ENCODE measurements at regions not wholly inside any gene's neighbourhood (a gene's known extent, or its start where the extent isn't known, plus 50 kb on each side); places are given as distances from the start of the nearest gene placed in this dataset.
"Not testable (repeated sequence)": the region's sequence is repeated elsewhere in the genome, so short reads cannot be mapped to it uniquely, and the experiment has no call there.

DNA sequence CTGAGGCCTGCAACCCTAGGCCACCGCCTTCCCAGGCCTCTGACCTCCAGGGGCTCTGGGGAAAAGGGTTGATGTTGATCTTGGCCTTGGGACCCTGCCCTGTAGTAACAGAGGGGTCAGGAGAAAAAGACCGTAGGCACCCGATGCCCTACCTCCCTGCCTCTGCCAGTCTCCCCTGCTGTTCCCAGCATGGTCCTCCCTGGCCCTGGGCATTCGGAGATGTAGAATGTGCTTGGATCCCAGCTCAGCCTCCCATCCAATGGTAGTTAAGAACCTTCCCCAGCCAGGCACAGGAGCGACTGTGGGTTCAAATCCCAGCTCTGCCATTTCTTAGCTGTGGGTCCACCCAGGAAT lies 72.0 kb upstream of the TARDBP start:
- DNase-seq (ENCODE audit: low read depth in 2 of 2), result no peak

DNA sequence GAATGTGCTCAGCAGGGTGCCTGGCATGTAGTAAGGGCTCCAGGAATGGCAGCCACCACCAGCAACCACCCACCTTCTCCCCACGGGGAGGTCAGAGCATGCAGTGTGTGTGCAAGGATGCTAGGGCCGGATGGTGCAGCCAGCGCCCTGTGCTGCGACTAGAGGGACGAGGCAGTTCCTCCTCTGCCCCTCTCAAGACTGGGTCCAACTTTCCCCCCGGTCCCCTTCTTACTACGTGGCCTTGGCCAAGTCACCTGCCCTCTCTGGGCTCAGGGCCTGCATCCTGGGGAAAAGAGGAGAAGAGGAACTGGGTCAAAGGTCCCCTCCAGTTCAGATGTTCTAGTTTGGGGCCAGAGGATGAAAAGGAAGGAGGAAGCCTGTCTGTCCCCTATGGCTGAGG lies 71.6 kb upstream of the TARDBP start:
- DNase-seq (ENCODE audit: low read depth in 2 of 2), result no peak

DNA sequence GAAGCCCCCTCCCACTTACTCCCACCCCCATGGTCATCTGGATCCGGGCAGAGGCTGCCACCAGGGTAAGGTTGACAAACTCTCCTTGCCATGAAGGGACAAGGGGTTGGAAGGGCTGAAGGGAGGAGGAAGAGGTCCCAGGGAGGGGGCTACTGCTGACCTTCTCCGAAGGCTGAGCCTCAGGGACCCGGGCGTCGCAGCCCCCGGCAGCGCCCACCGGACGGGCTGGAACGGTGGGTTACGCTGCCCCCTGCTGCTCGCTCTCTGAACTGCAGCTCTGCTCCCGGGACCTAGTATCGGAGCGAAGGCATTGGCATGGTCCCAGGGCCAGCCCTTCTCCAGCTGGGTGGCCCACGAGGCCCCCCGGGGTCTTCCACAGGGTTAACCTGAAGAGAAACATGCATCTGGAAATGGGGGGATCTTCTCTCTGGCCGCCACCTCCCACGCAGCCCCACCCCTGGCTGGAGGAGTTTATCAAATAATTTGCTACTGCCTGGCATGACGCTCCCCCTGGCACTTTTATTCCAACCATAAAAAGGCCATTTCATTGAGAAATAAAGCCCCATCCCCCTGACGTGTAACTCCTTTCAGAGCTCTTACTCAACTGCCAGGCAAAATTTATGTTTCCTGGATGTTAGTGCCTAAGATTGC lies 70.4 kb upstream of the TARDBP start:
- peak; percentile 32 to 34 for DNase-seq (ENCODE audit: low read depth in 2 of 2)

DNA sequence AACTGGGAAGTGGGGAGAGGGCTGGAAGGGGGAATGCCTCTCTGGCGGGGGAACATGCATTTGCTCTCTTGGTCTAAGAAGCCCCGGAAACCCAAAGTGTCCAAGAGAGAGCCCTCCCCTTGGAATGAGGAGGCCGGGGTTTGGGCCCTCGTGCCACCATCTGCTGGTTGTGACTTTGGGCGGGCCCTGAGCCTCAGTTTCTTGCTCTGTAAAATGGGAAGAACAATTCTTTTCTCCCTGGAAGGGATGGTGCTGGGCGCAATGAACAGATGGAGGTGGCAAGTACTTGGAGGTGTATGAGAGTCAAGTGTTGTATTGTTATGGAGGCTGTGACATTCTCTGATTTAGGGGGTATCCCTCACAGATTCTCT lies 69.9 kb upstream of the TARDBP start:
- no peak for DNase-seq (ENCODE audit: low read depth in 2 of 2)

DNA sequence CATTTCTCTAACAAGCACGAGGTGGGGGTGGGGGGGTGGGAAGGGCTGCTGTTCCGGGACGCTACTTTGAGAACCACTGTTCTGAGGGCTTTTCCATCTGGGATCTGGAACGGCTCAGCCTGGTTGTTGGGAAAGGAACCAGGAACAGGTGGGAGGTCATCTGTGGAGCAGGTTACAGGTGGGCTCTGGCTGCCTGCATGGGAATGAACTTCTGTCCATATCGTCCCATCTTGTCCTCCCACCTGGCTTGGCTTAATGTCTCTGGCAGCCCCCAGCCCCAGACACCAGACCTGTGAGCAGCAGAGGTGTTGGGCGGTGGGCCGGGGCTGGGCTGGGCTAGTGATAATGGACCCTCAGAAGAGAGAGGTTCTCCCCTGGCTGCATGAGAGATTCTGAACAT lies 69.4 kb upstream of the TARDBP start:
- DNase-seq (ENCODE audit: low read depth in 2 of 2), result no peak

DNA sequence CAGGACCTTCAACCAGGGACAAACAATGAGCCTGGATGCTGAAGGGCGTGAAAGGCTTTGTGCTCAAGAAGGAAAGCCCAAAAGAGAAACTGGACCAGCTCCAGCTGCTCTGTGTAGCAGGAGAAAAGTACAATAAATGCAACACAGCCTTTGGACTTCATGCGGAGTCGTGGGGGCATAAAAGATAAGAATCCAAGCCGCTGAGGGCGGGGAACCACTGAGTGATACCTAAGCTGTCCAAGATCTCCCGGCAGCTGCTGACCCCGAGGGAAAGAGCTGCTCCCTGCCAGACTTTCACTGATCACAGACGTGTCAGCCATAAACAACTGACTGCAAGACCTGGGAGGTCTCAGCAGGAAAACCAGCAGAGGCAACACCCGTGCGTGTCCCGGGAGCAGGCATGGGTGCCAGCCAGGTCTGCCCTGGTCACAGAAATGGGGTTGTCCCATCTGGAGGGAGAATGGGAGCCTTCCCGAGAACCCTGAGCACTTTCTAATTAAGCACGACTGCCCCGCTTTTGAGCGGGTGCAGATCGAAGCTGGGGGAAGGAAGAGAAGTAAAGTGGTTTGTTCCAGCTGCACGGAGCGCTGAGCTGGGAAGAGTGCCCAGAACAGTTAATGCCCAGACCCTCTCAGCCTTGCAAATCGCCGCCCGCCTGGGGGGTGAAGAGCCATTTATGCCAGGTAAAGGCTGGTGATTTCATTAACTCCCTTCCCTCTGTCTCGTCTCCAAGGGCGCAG lies 68.3 kb upstream of the TARDBP start:
- DNase-seq (ENCODE audit: low read depth in 2 of 2), result no peak

DNA sequence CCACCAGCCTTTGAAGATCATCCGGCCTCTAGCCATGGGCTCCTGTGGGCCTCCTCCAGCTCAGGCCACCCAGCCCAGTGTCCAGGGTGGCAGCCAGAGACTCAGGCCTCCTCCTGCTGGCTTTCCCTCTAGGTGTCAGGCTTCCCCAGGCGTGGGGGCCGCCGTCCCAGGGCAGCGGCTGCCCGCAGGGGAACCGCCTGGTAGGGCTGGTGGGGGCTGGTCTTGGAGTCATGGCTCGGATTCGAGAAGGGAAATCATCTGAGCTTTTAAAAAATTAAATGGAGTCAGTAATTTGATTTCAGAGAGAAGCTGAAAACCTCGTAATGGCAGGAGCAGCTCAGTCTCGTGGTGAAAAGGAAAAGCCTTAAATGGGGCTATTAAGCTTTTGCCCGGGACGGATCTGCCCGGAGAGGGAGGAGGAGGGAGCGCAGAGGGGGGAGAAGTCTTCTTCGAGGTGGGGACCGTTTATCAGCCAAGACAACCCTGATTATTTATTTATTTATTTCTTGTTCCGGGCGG lies 66.4 kb upstream of the TARDBP start:
- no peak for DNase-seq (ENCODE audit: low read depth in 2 of 2)

DNA sequence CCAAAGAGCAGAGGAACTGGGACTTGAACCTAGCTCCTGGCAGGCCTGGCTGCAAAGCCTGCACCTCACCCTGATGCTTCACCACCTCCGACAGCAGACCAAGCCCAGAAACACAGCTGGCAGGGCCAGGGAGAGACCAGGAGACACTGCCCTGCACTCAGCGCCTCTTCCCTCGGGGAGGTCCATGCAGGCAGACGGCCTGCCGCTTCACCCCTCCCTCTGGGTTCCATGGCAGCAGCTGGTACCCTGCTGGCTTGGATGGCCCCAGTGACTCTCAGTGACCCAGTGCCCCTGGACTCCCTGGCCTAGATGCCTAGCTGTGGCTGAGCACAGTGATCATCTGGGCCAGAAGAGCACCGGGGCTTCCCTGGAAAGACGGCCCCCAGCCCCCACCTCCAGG lies 65.3 kb upstream of the TARDBP start:
- DNase-seq (ENCODE audit: low read depth in 2 of 2), result no peak

DNA sequence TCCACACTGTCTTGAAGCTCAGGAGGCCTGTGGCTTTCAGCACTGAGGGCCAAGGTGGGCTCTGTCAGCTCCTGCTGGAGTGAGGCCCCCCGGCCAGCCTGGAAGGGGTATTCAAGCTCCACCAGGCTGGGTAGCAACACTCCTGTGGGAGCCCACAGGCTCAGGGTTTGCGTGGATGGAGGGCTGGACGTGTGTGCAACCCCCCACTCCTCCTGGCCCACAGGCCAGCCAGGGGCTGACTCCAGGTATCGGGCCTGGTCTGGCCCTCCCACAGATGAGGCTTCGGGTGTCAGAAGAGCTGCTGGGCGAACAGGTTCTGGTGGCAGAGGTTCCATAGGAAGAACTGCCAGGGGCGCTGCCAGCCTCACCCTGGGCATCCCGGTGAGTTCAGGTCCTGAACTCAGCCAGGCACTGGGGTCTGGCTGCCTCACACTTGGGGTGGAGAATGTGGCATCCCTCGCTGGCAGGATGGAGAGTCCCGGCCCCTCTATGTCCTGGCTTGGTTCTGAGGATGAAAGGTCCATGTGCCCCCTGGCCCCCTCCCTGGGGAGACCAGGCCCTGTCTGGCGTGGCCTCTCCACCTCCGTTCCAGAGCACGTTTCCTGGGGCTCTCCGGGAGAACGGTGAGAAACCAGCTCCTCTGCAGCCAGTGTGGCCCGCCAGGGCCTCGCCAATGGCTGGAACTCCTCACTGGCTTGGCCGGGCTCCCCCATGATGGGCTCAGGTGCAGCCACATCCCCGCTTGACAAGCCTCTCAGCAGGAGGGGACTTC lies 64.6 kb upstream of the TARDBP start:
- no peak for DNase-seq (ENCODE audit: low read depth in 2 of 2)

DNA sequence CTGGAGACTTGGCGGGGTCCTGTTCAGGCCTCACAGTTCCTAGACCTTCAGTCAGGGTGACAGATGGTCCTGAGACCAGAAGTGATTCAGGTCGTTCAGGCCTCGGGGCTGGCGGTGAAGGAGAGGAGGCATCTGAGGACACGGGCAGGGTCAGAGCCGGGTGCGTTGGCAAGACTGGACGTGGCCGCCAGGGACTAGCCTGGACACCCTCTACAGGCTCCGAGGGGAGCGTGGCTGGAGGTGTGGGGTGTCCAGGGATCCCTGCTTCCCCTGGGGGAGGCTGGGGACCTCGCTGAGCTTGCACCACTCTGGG lies 64.0 kb upstream of the TARDBP start:
- no peak for DNase-seq (ENCODE audit: low read depth in 2 of 2)

DNA sequence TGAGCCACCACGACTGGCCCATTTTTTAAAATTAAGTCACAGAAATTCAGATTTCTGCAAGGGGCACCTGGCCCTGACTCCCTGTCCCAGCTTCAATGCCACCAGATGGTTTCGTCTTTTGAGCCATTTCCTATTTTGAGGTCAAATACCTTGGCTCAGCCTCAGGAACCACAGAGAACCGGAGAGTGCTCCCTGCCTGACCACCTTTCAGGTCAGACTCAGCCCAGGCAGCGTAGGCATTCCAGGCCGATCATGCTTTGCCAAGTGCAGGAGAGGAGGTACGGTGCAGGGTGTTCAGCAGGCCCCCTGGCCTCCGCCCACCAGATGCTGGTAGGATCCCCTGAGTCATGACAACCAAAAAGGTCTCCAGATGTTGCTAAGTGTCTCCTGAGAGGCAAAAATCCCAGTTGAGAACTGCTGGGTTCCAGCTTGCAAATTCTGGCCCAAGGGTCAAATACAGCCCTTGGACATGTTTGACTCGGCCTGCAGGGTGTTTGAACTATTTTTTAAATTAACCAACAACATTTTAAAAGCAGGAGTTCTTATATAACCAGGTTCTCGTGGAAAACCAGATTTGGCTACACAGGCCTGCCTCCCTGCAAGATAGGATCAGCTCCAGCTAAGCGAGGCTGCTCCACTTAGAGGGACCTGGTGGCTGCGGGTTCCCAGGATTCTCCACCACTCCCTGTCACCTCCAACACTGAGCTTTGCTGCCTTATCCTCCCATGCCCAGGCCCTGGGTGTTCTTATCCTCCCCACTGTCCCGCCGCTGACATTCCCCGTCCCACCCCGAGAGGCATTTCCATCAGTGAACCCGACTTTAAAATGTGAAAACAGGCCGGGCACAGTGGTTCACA lies 61.9 kb upstream of the TARDBP start:
- no peak for DNase-seq (ENCODE audit: low read depth in 2 of 2)

DNA sequence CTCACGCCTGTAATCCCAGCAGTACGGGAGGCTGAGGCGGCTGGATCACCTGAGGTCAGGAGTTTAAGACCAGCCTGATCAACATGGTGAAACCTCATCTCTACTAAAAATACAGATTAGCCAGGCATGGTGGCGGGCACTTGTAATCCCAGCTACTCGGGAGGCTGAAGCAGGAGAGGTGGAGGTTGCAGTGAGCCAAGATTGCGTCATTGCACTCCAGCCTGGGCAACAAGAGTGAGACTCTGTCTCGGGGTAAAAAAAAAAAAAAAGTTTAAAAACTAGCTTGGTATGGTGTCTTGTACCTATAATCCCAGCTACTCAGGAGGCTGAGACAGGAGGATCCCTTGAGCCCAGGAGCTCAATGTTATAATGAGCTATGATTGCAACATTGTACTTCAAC lies 61.2 kb upstream of the TARDBP start:
- not testable (repeated sequence) for DNase-seq (ENCODE audit: low read depth in 2 of 2)

DNA sequence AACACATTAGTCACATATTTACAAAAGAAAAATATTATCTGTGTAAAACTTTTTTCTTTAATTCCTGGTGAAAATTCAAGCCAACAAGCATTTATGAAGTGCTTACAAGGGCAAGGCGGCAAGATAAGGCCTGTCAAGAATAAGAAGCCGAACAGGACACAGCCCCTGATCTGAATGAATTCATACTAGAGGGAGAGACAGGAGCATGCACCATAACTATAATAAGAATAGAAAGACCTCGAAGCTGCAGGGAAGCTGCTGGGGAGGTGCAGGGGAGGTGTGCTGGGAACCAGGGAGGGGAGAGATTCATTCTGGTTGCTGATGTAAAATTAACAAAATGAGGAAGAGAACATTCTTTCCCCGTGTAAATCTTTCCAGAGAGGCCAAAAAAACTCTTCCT lies 60.5 kb upstream of the TARDBP start:
- DNase-seq (ENCODE audit: low read depth in 2 of 2), result no peak

DNA sequence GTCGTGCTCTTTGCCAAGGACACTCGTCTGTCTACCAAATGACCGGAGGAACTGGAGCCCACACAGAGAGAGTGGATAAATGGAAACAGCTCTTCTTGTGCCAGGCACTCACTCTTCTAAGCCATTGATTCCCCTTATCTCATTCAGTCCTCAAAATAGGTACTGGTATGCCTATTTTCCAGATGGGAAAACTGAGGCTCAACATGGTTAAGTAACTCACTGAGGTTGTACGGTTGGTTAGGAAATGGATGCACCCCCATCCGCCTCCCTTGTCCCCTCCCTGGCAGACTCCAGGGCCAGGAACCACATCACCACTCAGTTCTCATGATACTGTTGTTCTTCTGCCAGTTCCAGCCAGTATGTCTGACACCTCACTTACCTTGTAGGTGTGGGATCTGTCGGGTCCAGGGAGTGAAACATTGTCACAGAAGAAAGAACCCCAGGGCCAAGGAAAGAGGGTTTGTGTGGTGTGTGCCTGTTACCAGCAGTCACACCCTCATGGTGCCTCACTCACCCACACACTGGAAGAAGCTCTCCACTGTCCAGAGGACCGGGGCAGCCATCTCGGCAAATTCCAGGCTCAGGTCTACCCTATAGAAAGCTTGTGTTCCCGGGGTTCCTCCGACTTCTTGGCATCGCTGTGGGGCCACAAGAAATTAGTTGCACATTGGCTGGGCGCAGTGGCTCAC lies 58.8 kb upstream of the TARDBP start:
- DNase-seq (ENCODE audit: low read depth in 2 of 2), result no peak

DNA sequence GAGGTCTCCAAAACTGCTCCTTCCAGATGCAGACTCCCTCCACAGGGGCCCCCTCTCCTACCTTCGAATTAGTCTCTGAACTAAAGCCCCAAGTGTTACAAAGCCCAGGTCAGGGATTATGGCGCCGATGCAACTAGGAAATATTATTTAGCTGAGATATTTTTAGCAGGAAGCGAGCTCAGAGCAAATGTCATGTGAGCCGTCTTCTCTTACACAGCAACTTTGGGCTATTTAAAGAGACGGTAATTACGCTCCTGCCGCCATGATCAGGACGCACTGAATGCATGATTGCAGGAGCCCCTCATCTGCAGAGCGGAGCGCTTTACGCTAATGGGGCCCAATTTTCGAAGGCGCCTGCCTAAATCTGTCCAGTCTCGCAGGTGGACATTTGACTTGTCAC lies 55.3 kb upstream of the TARDBP start:
- DNase-seq (ENCODE audit: low read depth in 2 of 2), result no peak

DNA sequence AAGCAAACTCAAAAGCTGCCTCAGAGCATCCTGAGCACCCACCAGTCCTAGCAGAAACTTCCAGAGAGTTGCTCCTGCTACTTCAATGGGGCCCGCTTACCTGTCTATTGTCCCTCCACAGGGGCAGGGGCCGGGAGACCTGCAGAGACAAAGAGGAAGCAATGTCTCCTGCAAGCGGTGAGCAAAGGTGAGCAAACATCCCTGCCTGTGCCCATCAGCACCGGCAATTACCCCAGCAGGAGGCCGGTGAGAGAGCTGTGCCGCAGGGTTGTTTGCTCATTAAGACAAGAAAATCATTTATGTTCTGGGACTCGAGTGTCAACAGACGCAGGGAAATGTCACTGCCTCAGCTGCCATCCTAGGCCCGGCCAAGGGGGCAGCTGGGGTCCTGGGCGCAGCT lies 53.8 kb upstream of the TARDBP start:
- no peak for DNase-seq (ENCODE audit: low read depth in 2 of 2)

DNA sequence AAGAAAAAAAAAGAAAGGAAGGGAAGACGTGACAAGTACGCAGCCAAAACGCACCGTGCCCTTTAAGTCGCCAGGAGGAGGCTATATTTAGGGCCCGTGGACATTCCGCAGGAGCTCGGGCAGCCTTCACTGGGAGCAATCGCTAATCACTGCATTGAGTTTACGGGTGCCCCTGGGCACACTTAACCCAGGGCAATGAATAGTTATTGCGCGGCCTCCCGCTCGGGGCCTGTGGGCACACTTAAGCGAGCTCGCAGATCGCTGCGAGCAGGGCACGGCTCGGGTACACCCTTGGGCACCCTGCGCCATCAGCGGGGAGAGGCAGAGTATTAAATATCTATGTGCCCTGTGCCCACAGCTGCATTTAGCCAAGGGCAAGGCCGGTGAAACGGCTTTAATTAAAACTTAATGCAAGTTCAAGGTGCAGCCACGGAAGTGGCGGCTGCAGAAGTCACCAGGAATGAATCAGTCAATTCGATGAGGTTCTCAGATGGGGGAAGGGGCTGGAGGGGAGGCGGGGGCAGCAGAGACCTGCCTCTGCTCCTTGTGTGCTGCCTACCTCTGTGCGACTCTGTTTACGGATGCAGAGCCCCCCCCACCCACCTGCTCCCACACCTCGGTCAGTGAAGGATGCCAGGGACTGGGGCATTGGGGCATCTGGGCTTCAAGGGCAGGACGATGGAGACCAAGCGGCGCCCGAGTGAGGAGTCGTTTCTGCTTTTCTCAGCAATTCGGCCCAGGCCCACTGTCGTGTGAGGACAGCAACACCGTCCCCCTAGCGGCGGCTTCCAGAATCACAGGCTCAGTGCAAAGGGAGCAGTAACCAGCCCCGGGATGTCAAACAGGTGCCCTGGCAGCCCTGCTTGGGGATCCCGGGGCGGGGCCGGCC lies 51.8 kb upstream of the TARDBP start:
- peak; percentile 34 to 40 for DNase-seq (ENCODE audit: low read depth in 2 of 2)

DNA sequence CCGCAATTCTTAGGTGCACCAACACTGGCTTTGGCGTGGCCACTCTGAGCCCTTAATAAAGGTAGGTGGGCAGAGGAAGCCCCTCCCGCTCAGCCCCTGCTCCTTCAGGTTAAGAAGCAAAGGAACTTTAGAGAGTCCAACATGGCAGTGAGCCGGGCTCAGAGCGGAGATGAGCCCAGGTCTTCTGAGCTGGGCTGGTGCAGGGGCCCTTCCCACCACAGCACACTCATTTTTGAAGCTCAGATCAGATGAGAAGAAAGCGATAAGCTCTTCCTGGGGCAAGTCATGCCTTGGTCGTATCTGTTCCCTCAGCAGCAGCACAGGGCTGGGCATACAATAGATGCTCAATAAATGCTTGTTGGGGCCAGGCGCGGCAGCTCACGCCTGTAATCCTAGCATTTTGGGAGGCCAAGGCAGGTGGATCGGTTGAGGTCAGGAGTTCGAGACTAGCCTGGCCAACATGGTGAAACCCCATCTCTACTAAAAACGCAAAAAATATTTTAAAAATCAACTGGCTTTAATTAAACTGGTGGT lies 51.1 kb upstream of the TARDBP start:
- DNase-seq (ENCODE audit: low read depth in 2 of 2), result no peak

DNA sequence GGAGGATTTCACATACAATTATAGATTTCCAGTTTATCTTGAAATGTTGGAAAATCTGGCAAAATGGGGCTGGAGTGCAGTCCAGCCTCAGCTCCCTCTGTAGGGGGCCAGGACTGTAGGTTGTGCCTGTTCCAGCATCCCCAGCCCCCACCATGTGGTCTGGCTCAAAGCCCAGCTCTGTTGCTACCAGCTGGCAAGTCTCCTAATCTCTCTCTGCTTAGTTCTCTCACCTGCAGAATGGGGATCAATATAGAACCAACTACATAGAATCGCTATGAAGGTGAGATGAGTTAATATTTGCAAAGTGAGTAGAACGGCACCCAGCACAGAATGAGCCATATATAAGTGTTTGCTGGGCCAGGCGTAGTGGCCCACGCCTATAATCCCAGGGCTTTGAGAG lies 50.0 kb upstream of the TARDBP start:
- DNase-seq (ENCODE audit: low read depth in 2 of 2), result no peak

Measured in fibroblast of skin of left quadriceps (primary cell).